ENCODE measurements at regions not wholly inside any gene's neighbourhood (a gene's known extent, or its start where the extent isn't known, plus 50 kb on each side); places are given as distances from the start of the nearest gene placed in this dataset.

DNA sequence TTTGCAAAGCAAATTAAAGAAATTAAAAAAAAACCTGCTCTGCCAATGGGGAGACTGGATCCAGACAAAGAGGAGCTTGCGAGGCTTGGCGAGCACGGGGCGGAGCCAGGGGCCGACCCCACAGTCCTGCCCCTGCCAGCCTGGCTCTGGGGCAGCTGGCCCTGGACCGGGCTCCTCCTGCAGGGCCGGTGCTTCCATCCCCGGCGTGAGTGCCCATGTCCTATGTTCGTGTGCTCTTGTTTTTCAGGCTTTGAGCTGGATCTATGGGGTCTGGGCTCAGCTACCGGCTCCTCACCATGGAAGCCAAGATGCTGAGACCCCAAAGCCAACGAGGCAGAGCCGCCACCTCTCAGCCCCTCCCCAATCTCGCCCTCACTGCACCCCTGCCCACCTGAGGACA, 176.8 kb downstream of the KIF26A start:
- no peaks in the 10 kb centered on the region for H3K9me3 ChIP-seq
- ATAC-seq (no peak), DNase-seq (no peak)
- no peaks in the 10 kb centered on the region for H3K4me1 ChIP-seq
- no peaks in the 10 kb centered on the region for H3K36me3 ChIP-seq
- TF ChIP-seq, protein P1, sequence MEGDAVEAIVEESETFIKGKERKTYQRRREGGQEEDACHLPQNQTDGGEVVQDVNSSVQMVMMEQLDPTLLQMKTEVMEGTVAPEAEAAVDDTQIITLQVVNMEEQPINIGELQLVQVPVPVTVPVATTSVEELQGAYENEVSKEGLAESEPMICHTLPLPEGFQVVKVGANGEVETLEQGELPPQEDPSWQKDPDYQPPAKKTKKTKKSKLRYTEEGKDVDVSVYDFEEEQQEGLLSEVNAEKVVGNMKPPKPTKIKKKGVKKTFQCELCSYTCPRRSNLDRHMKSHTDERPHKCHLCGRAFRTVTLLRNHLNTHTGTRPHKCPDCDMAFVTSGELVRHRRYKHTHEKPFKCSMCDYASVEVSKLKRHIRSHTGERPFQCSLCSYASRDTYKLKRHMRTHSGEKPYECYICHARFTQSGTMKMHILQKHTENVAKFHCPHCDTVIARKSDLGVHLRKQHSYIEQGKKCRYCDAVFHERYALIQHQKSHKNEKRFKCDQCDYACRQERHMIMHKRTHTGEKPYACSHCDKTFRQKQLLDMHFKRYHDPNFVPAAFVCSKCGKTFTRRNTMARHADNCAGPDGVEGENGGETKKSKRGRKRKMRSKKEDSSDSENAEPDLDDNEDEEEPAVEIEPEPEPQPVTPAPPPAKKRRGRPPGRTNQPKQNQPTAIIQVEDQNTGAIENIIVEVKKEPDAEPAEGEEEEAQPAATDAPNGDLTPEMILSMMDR (IDR thresholded peaks at IDR 0.05) = no peak
- H3K4me3 ChIP-seq = no peak overlapping the region
- intact Hi-C loops (cut with DNase I) = no loop called here
- no peaks in the 10 kb centered on the region for H3K27me3 ChIP-seq
- H3K27ac ChIP-seq = no peak overlapping the region

DNA sequence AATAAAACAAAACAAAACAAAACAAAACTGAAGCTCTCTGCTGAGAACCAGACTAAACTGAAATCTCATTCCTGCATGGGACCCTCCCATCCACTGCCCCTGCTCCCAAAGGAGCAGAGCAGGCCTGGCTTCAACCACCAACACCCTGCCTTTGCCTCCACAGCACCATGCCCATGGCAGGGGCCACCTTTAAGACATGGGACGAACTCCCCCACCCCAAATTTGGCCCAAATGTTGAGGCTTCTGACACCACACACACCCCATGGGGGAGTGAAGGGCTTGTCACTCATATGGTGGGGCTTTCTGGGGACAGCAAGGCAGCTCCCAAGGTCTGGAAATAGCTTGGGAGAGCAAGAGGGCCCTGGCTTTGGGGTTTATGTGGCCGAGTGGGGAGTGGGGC, 177.2 kb downstream of the KIF26A start:
- no peak overlapping the region for H3K4me3 ChIP-seq
- ATAC-seq (no peak), DNase-seq (no peak)
- intact Hi-C loops (cut with DNase I) = no loop called here
- peaks cover 1% of the 10 kb centered on the region for H3K27me3 ChIP-seq
- H3K27ac ChIP-seq = no peak overlapping the region
- H3K4me1 ChIP-seq = no peaks in the 10 kb centered on the region
- H3K36me3 ChIP-seq = no peaks in the 10 kb centered on the region
- H3K9me3 ChIP-seq = no peaks in the 10 kb centered on the region
- TF ChIP-seq, protein P1 (IDR thresholded peaks at IDR 0.05) = no peak

DNA sequence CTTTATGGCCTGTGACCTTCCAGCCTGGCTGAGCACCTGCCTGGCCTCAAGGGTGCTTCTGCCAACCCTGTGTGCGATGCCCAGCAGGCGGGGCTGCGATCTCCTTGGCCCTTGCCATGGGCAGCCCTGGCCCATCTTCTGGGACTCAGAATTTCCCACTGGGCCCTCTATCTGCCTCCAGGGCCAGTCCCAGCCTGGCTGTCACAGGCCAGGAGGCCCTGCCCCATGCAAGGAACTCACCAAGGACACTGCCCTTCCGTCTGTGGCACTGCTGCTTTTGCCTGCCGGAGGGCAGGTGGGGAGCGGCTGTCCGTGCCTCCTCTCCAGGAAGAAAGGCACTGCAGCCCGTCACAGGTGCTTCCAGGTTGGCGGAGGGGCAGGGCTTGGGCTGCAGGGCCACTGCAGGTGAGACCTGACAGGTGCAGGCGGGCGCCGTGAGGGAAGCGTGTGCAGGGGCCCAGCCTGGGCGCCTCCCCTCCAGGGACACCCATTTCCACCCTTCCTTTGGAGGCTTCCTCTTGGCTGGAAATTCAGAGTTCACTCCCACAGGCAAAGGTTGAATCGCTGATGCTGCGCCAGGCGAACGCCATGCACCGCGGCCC, 177.8 kb downstream of the KIF26A start:
- H3K4me3 ChIP-seq = no peak overlapping the region
- no peak for DNase-seq
- no peak for ATAC-seq
- H3K4me1 ChIP-seq = peaks cover 3% of the 10 kb centered on the region
- H3K27me3 ChIP-seq = peaks cover 6% of the 10 kb centered on the region
- H3K27ac ChIP-seq = no peak overlapping the region
- TF ChIP-seq, protein P1 (IDR thresholded peaks at IDR 0.05) = no peak
- intact Hi-C loops (cut with DNase I) = no loop called here
- no peaks in the 10 kb centered on the region for H3K9me3 ChIP-seq
- no peaks in the 10 kb centered on the region for H3K36me3 ChIP-seq

DNA sequence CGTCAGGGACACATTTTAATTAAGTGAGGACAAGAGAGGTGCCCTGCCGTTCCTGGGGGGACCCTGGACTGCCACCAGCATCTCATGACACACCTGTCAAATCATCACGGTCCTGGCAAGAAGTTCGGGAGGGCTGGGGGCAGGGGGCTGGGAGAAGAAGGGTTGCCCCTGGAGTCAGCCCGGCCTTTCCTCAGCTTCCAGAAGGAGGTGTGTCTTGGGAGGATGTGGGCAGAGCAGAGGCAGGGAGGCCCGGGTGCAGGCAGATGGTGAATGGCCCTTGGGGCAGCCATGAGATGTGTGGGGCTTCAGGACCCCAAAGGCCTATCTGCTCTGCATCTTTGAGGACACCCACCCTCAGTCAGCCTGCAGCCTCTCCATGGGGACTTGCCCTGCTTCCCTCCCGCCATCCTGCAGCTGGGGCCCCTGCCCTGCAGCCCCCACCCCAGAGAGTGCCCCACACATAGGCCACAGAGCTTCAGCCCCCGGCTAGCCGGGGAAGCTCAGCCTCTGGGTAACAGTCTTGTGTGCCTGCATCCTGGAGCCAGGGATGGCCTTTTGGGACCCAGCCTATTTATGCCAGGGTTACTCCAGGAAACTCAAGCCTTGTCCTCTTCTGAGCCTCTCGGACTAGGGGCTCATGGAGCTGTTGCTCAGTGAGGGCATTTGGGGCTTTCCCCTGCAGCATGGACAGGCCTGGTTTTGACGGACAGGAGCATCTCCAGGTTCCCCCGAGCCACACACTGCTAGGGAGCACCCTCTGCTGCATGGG, 178.5 kb downstream of the KIF26A start:
- peaks cover 13% of the 10 kb centered on the region for H3K27me3 ChIP-seq
- H3K36me3 ChIP-seq = no peaks in the 10 kb centered on the region
- DNase-seq (no peak), ATAC-seq (no peak)
- no peak overlapping the region for H3K27ac ChIP-seq
- no peaks in the 10 kb centered on the region for H3K9me3 ChIP-seq
- H3K4me1 ChIP-seq = peaks cover 3% of the 10 kb centered on the region
- TF ChIP-seq, protein P1 (IDR thresholded peaks at IDR 0.05) = no peak
- intact Hi-C loops (cut with DNase I) = no loop called here
- H3K4me3 ChIP-seq = no peak overlapping the region

DNA sequence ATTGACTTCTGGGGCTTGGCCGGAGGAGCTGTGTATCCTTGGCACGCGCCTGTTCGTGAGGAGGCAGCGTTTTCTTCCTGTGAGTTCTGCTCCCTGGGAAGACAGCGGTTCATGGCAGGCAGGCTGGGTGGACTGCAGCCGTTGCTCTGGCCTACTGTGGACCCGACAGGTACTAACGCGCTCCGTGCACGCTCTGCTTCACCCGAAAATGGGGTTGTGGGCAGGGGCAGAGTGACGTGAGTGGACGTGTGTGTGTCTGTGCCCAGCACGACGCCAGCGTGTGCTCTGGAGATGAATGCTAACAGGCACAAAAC, 179.1 kb downstream of the KIF26A start:
- ATAC-seq (no peak), DNase-seq (no peak)
- H3K4me1 ChIP-seq = peaks cover 3% of the 10 kb centered on the region
- TF ChIP-seq, protein P1 (IDR thresholded peaks at IDR 0.05) = no peak
- no peaks in the 10 kb centered on the region for H3K9me3 ChIP-seq
- no peak overlapping the region for H3K4me3 ChIP-seq
- peaks cover 14% of the 10 kb centered on the region for H3K27me3 ChIP-seq
- H3K36me3 ChIP-seq = no peaks in the 10 kb centered on the region
- no peak overlapping the region for H3K27ac ChIP-seq
- intact Hi-C loops (cut with DNase I) = no loop called here
